HG02642 (cell line): ENCODE measurements at regions not wholly inside any gene's neighbourhood (a gene's known extent, or its start where the extent isn't known, plus 50 kb on each side); places are given as distances from the start of the nearest gene placed in this dataset.

ENCODE experiments used
- ATAC-seq: cut with Tn5 transposase; IDR thresholded peaks from one replicate; pipeline ENCODE4 v1.9.1; 2021; ENCODE audit warnings: mild to moderate bottlenecking; ENCODE audit not compliant: unreplicated experiment, poor library complexity

- no peak for ATAC-seq
Observed at GRCh38 chr10:130453721-130454542, 317.7 kb downstream of the GLRX3 start.

GRCh38 chr10:130454543-130455000 lies 318.4 kb downstream of the GLRX3 start:
- ATAC-seq, result no peak

- ATAC-seq, result no peak
Observed at GRCh38 chr10:130455111-130455695, 319.0 kb downstream of the GLRX3 start.

GRCh38 chr10:130455791-130456190 lies 319.6 kb downstream of the GLRX3 start:
- ATAC-seq, result no peak

GRCh38 chr10:130456616-130457015 lies 320.4 kb downstream of the GLRX3 start:
- no peak for ATAC-seq

GRCh38 chr10:130458509-130458908 lies 322.3 kb downstream of the GLRX3 start:
- ATAC-seq, result no peak

- ATAC-seq, result no peak
Observed at GRCh38 chr10:130459011-130459410, 322.8 kb downstream of the GLRX3 start.

- no peak for ATAC-seq
Observed at GRCh38 chr10:130459851-130460490, 323.8 kb downstream of the GLRX3 start.

GRCh38 chr10:130461631-130462030 lies 325.4 kb downstream of the GLRX3 start:
- no peak for ATAC-seq

- ATAC-seq, result no peak
Observed at GRCh38 chr10:130463104-130463875, 327.1 kb downstream of the GLRX3 start.

- ATAC-seq, result no peak
Observed at GRCh38 chr10:130463876-130464364, 327.7 kb downstream of the GLRX3 start.

GRCh38 chr10:130464426-130464825 lies 328.2 kb downstream of the GLRX3 start:
- no peak for ATAC-seq

GRCh38 chr10:130466271-130466997 lies 330.2 kb downstream of the GLRX3 start:
- ATAC-seq, result no peak

- no peak for ATAC-seq
Observed at GRCh38 chr10:130470286-130470685, 334.1 kb downstream of the GLRX3 start.

GRCh38 chr10:130470973-130471372 lies 334.8 kb downstream of the GLRX3 start:
- ATAC-seq, result no peak

- no peak for ATAC-seq
Observed at GRCh38 chr10:130471486-130471885, 335.3 kb downstream of the GLRX3 start.

GRCh38 chr10:130472236-130472635 lies 336.0 kb downstream of the GLRX3 start:
- ATAC-seq, result no peak

- no peak for ATAC-seq
Observed at GRCh38 chr10:130474591-130474990, 338.4 kb downstream of the GLRX3 start.

GRCh38 chr10:130477360-130477759 lies 341.2 kb downstream of the GLRX3 start:
- no peak for ATAC-seq

- no peak for ATAC-seq
Observed at GRCh38 chr10:130479146-130479545, 343.0 kb downstream of the GLRX3 start.
